SK-N-SH treated with all-trans-retinoic acid at 6 μM for 48 hours (cell line): ENCODE measurements at regions not wholly inside any gene's neighbourhood (a gene's known extent, or its start where the extent isn't known, plus 50 kb on each side); places are given as distances from the start of the nearest gene placed in this dataset.
"Not testable (repeated sequence)": the region's sequence is repeated elsewhere in the genome, so short reads cannot be mapped to it uniquely, and the experiment has no call there.

ENCODE experiments used
- ATAC-seq: fragments of 200-7000 bp; cut with Tn5 transposase; 3 replicates; pipeline ENCODE4 v1.9.1; 2020; ENCODE audit warnings: mild to moderate bottlenecking, moderate library complexity
- BACH2 ChIP-seq: fragments of 250-450 bp; sonication (Bioruptor Pico); IDR thresholded peaks from 2 replicates; pipeline ENCODE4 v1.9.0; 2021; ENCODE audit warnings: mild to moderate bottlenecking, borderline replicate concordance
- CREB5 ChIP-seq: fragments of 250-450 bp; sonication (Bioruptor Pico); IDR thresholded peaks from 2 replicates; pipeline ENCODE4 v1.5.1; 2020; ENCODE audit warnings: low read depth, mild to moderate bottlenecking, moderate library complexity
- CSDC2 ChIP-seq: fragments of 250-450 bp; sonication (Bioruptor Pico); IDR thresholded peaks from 2 replicates; pipeline ENCODE4 v1.5.0; 2020; ENCODE audit warnings: mild to moderate bottlenecking, moderate library complexity
- CSRNP3 ChIP-seq: fragments of 250-450 bp; sonication (Bioruptor Pico); IDR thresholded peaks from 2 replicates; pipeline ENCODE4 v1.5.1; 2021; ENCODE audit warnings: mild to moderate bottlenecking, moderate library complexity
- ESRRG ChIP-seq: fragments of 250-450 bp; sonication (Bioruptor Pico); IDR thresholded peaks from 2 replicates; pipeline ENCODE4 v1.6.1; 2021; ENCODE audit warnings: mild to moderate bottlenecking
- GLIS3 ChIP-seq: fragments of 250-450 bp; sonication (Bioruptor Pico); IDR thresholded peaks from 2 replicates; pipeline ENCODE4 v1.5.0; 2020; ENCODE audit warnings: mild to moderate bottlenecking, moderate library complexity
- ISL1 ChIP-seq: fragments of 250-450 bp; sonication (Bioruptor Pico); IDR thresholded peaks from 2 replicates; pipeline ENCODE4 v2.1.2; 2022; ENCODE audit warnings: mild to moderate bottlenecking, moderate library complexity
- OSR1 ChIP-seq: fragments of 250-450 bp; sonication (Bioruptor Pico); IDR thresholded peaks from 2 replicates; pipeline ENCODE4 v1.8.0; 2022; ENCODE audit warnings: moderate library complexity, mild to moderate bottlenecking, inconsistent platforms
- SNAI2 ChIP-seq: fragments of 250-450 bp; sonication (Bioruptor Pico); IDR thresholded peaks from 2 replicates; pipeline ENCODE4 v1.5.0; 2020; ENCODE audit warnings: mild to moderate bottlenecking, moderate library complexity
- TCF4 ChIP-seq: fragments of 250-450 bp; sonication (Bioruptor Pico); IDR thresholded peaks from 2 replicates; pipeline ENCODE4 v1.8.0; 2021; ENCODE audit warnings: mild to moderate bottlenecking, moderate library complexity, borderline replicate concordance
- TOX ChIP-seq: fragments of 250-450 bp; sonication (Bioruptor Pico); IDR thresholded peaks from 2 replicates; pipeline ENCODE4 v1.8.0; 2021; ENCODE audit warnings: mild to moderate bottlenecking, moderate library complexity, borderline replicate concordance
- ZFP3 ChIP-seq: fragments of 250-450 bp; sonication (Bioruptor Pico); IDR thresholded peaks from 2 replicates; pipeline ENCODE4 v1.5.0; 2020; ENCODE audit warnings: mild to moderate bottlenecking, moderate library complexity
- ZFP30 ChIP-seq: fragments of 450-650 bp; formaldehyde crosslinking; IDR thresholded peaks from 2 replicates; pipeline ENCODE4 v1.5.0; 2022; ENCODE audit warnings: mild to moderate bottlenecking, moderate library complexity
- ZNF565 ChIP-seq: fragments of 450-650 bp; formaldehyde crosslinking; conservative IDR thresholded peaks from 2 replicates; pipeline ENCODE4 v1.5.0; 2020; ENCODE audit warnings: low read depth, mild to moderate bottlenecking, moderate library complexity
- ZNF70 ChIP-seq: fragments of 450-650 bp; formaldehyde crosslinking; IDR thresholded peaks from 2 replicates; pipeline ENCODE4 v1.5.0; 2020; ENCODE audit warnings: mild to moderate bottlenecking, moderate library complexity
- ZNF8 ChIP-seq: fragments of 450-650 bp; formaldehyde crosslinking; IDR thresholded peaks from 2 replicates; pipeline ENCODE4 v1.5.0; 2020; ENCODE audit warnings: mild to moderate bottlenecking, moderate library complexity
- TF ChIP-seq, protein P1 (sequence below): fragments of 250-450 bp; sonication (Bioruptor Pico); IDR thresholded peaks from 2 replicates; pipeline ENCODE4 v1.8.0; 2021; ENCODE audit warnings: low read depth, mild to moderate bottlenecking, moderate library complexity, borderline replicate concordance
- TF ChIP-seq, protein P2 (sequence below): fragments of 250-450 bp; sonication (Bioruptor Pico); IDR thresholded peaks from 2 replicates; pipeline ENCODE4 v1.5.0; 2020; ENCODE audit warnings: mild to moderate bottlenecking, moderate library complexity

GRCh38 chr6:106860940-106861339, 113.6 kb downstream of the CD24 start:
- TF ChIP-seq CSDC2 = no peak
- no peak for TF ChIP-seq GLIS3
- TF ChIP-seq ZNF70 (CRISPR knock-in tag) = no peak
- no peak for ATAC-seq

- ATAC-seq = no peak
- TF ChIP-seq CSDC2 (no peak), ZNF70 (CRISPR knock-in tag) (no peak), CSRNP3 (CRISPR knock-in tag) (no peak), ZNF8 (CRISPR knock-in tag) (no peak), TCF4 (CRISPR knock-in tag) (no peak)
These were observed 115.9 kb downstream of the CD24 start for GRCh38 chr6:106858653-106859092.

DNA sequence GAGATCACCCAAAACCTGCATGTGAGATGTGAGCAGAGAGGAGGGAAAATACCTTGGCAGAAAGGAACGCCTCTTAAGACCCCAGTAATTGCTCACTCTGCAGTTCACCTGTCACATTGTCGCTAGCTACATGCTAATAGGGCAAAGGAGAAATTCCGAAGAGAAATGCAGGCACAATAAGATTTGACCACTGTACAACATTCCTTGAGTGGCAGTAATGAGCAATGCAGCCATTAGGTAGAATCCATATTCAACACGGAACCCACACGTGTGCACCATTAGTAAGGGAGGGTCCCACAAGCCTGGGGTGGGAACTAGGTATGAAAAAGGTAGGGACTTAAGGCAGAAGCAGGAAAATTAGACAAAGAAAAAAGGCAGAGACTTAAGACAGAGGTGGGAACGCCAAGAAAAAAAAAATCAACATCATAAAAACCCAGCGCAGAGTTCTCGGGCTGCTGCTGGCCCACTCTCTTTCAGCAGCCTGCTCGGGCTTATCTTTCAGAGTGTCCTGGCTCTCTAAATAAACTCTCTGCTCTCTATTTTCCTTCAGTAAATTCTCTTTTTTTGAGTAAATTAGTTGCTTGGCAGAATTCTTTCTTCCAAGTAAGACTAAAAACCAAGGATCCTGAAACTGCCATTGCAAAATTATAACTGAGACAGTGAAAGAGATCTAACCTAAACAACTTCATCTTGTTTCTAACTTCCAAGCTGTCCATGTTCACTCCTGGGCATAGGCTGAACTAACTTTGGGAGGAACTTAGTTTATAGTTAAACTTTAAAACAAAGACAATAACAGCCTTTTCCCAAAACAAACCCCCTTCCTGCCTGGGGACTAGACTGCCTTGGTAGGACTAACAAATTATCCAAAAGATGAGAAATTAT, 116.5 kb downstream of the CD24 start:
- no peak for ATAC-seq
- TF ChIP-seq CSRNP3 (CRISPR knock-in tag) (no peak), ESRRG (CRISPR knock-in tag) (no peak), ZNF565 (CRISPR knock-in tag) (no peak), ZFP30 (CRISPR knock-in tag) (no peak), CREB5 (CRISPR knock-in tag) (no peak), ISL1 (CRISPR knock-in tag) (no peak), OSR1 (CRISPR knock-in tag) (no peak), CSDC2 (no peak)
- TF ChIP-seq, protein P1, sequence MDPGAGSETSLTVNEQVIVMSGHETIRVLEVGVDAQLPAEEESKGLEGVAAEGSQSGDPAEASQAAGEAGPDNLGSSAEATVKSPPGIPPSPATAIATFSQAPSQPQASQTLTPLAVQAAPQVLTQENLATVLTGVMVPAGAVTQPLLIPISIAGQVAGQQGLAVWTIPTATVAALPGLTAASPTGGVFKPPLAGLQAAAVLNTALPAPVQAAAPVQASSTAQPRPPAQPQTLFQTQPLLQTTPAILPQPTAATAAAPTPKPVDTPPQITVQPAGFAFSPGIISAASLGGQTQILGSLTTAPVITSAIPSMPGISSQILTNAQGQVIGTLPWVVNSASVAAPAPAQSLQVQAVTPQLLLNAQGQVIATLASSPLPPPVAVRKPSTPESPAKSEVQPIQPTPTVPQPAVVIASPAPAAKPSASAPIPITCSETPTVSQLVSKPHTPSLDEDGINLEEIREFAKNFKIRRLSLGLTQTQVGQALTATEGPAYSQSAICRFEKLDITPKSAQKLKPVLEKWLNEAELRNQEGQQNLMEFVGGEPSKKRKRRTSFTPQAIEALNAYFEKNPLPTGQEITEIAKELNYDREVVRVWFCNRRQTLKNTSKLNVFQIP (CRISPR knock-in tag) = no peak

DNA sequence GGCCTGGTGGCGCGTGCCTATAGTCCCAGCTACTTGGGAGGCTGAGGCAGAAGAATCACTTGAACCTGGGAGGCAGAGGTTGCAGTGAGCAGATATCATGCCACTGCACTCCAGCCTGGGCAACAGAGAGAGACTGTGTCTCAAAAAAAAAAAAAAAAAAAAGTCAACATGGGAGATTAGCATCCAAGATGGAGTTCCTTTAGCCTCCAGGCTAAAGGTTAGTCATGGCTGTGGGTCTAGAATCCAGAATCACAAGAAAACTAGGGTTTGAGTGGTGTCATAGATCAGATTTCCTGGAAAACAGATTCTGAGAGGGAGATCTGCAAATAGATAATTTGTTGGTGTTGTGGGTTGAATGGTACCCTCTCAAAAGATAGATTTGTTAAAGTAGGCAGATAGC, 117.2 kb downstream of the CD24 start:
- not testable (repeated sequence) for ATAC-seq

- no peak for ATAC-seq
- TF ChIP-seq, protein P1 (CRISPR knock-in tag) = no peak
- no peak for TF ChIP-seq ZNF8 (CRISPR knock-in tag)
- TF ChIP-seq TOX = no peak
- no peak for TF ChIP-seq ZNF565 (CRISPR knock-in tag)
- no peak for TF ChIP-seq SNAI2 (CRISPR knock-in tag)
- no peak for TF ChIP-seq ZNF70 (CRISPR knock-in tag)
- TF ChIP-seq OSR1 (CRISPR knock-in tag) = no peak
- TF ChIP-seq ESRRG (CRISPR knock-in tag) = no peak
- no peak for TF ChIP-seq ZFP3
- TF ChIP-seq, protein P2, sequence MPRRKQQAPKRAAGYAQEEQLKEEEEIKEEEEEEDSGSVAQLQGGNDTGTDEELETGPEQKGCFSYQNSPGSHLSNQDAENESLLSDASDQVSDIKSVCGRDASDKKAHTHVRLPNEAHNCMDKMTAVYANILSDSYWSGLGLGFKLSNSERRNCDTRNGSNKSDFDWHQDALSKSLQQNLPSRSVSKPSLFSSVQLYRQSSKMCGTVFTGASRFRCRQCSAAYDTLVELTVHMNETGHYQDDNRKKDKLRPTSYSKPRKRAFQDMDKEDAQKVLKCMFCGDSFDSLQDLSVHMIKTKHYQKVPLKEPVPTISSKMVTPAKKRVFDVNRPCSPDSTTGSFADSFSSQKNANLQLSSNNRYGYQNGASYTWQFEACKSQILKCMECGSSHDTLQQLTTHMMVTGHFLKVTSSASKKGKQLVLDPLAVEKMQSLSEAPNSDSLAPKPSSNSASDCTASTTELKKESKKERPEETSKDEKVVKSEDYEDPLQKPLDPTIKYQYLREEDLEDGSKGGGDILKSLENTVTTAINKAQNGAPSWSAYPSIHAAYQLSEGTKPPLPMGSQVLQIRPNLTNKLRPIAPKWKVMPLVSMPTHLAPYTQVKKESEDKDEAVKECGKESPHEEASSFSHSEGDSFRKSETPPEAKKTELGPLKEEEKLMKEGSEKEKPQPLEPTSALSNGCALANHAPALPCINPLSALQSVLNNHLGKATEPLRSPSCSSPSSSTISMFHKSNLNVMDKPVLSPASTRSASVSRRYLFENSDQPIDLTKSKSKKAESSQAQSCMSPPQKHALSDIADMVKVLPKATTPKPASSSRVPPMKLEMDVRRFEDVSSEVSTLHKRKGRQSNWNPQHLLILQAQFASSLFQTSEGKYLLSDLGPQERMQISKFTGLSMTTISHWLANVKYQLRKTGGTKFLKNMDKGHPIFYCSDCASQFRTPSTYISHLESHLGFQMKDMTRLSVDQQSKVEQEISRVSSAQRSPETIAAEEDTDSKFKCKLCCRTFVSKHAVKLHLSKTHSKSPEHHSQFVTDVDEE (CRISPR knock-in tag) = no peak
- no peak for TF ChIP-seq CSDC2
- no peak for TF ChIP-seq TCF4 (CRISPR knock-in tag)
- no peak for TF ChIP-seq GLIS3
- TF ChIP-seq ISL1 (CRISPR knock-in tag) = no peak
- no peak for TF ChIP-seq CREB5 (CRISPR knock-in tag)
- no peak for TF ChIP-seq BACH2 (CRISPR knock-in tag)
These were observed 118.2 kb downstream of the CD24 start for GRCh38 chr6:106856227-106856874.
